ENCODE measurements at regions not wholly inside any gene's neighbourhood (a gene's known extent, or its start where the extent isn't known, plus 50 kb on each side); places are given as distances from the start of the nearest gene placed in this dataset.

DNA sequence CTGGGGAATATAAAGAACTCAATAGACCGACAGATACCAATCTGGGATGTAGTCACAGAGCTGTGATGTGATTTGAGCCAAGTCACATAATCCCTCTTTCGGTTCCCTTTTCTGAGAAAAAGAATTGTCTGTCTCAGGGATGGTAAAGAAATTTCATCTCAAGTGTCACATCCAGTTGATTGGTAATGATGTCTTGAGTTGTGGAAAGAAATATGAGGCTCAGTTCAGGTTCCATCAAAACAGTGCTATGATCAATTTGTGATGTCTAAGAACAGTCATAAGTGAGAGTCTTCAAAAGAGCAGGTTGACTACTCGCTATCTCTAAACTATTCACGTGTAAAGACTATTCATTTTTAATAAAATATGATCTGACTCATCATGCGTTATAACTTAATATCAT, 223.3 kb downstream of the METTL4 start:
- H3K4me3 ChIP-seq (ENCODE audit: low read length): no peak overlapping the region
- DNase-seq (ENCODE audit: low read depth): no peak
- TF ChIP-seq, protein P1, sequence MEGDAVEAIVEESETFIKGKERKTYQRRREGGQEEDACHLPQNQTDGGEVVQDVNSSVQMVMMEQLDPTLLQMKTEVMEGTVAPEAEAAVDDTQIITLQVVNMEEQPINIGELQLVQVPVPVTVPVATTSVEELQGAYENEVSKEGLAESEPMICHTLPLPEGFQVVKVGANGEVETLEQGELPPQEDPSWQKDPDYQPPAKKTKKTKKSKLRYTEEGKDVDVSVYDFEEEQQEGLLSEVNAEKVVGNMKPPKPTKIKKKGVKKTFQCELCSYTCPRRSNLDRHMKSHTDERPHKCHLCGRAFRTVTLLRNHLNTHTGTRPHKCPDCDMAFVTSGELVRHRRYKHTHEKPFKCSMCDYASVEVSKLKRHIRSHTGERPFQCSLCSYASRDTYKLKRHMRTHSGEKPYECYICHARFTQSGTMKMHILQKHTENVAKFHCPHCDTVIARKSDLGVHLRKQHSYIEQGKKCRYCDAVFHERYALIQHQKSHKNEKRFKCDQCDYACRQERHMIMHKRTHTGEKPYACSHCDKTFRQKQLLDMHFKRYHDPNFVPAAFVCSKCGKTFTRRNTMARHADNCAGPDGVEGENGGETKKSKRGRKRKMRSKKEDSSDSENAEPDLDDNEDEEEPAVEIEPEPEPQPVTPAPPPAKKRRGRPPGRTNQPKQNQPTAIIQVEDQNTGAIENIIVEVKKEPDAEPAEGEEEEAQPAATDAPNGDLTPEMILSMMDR (conservative IDR thresholded peaks at IDR 0.05; ENCODE audit: low read depth, low read length): no peak

DNA sequence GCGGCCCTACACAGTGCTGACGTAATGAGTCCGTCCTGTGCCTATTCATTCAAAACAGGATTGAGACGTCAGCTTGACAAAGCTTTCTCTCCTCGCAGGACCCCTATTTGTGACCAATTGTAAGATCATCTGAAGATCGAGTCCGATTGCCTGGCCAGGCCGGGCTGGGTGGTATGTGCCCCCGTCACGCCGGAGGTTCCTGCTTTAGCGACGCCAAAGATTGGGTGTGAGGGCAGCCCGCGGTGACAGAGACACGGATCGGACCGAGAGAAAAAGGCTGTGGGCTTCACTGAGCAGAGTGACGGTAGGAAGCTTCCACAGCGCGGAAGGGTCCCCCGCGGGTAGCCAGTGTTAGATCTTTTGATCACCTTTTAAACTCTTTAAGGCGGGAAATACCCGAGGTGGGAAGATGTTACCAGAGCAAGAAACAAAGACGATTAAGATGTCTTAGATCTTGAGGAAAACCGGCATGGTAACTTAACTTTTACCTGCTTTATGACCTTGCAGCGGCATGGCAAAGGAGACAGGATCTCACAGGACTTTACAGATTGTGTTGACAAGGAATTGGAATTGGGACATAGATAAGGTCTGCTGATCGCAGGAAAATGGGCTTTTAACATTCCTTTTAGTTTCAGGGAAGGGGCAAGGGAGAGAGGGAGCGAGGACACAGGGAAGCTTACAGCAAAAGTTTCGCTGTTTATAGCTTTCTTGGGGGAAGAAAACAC, 220.0 kb downstream of the METTL4 start:
- TF ChIP-seq, protein P1 (conservative IDR thresholded peaks at IDR 0.05; ENCODE audit: low read depth, low read length): no peak
- no peak overlapping the region for H3K4me3 ChIP-seq (ENCODE audit: low read length)
- DNase-seq (ENCODE audit: low read depth): no peak

DNA sequence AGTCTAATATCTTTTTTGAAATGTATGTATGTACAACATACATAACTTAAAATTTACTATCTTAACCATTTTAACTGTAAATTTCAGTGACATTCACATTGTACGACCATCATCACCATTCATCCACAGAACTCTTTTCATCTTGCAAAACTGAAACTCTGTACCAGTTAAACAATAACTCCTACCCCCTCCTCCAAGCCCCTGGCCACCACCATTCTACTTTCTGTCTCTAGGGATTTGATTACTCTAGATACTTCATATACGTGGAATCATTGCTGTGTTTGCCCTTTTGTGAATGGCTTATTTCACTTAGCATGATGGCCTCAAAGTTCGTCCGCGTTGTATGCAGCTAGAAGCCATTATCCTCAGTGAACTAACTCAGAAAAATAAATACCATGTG, 217.0 kb downstream of the METTL4 start:
- DNase-seq (ENCODE audit: low read depth): no peak
- no peak overlapping the region for H3K4me3 ChIP-seq (ENCODE audit: low read length)
- TF ChIP-seq, protein P1 (conservative IDR thresholded peaks at IDR 0.05; ENCODE audit: low read depth, low read length): no peak

DNA sequence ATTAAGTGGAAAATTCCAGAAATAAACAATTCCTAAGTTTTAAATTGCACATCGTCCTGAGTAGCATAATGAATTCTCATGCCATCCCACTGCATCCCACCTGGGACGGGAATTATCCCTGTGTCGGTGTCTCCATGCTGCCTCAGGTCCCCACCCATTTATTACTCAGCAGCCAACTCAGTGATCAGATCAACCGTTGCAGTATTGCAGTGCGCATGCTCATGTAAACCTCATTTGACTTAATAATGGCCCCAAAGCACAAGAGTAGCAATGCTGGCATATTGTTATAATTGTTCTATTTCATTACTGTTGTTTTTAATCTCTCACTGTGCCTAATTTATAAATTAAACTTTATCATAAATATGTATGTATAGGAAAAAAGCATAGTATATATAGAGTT, 214.4 kb downstream of the METTL4 start:
- no peak overlapping the region for H3K4me3 ChIP-seq (ENCODE audit: low read length)

DNA sequence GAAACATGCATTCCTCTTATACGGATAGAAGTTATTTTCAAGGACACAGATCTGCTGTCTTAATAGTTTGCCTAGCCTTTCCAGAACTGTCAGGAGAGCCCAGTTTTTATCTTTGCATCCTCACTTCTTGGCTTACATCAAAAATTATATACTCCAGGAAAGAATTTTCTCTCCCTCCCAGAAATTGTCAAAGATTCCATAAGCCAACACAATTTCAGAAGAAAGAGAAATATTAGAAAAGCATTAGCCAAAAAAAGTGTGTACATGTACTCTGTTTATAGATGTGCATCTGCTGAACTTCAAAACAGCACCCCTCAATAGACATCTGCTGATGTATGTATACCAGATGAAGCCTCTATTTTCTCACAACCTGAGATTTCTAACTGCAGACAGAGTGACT, 210.4 kb downstream of the METTL4 start:
- no peak overlapping the region for H3K4me3 ChIP-seq (ENCODE audit: low read length)
- DNase-seq (ENCODE audit: low read depth): no peak
- TF ChIP-seq, protein P1 (conservative IDR thresholded peaks at IDR 0.05; ENCODE audit: low read depth, low read length): no peak

More for the DNA sequence above, 214.4 kb downstream of the METTL4 start:
- no peak for DNase-seq (ENCODE audit: low read depth)
- TF ChIP-seq, protein P1 (conservative IDR thresholded peaks at IDR 0.05; ENCODE audit: low read depth, low read length): no peak

DNA sequence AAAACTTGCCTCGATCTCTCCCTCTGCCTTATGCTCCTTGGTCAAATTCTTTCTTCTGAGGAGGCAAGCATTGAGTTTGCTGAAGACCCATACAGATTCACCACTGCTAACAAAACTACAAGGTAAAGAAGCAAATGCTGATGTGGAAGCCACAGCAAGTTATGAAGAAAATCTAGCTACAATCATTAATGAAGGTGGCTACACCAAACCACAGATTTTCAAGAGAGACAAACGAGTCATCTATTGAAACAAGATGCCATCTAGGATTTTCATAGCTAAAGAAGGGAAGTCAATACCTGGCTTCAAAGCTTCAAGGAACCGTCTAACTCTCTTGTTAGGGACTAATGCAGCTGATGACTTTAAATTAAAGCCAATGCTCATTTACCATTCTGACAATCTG, 203.2 kb downstream of the METTL4 start:
- TF ChIP-seq, protein P1 (conservative IDR thresholded peaks at IDR 0.05; ENCODE audit: low read depth, low read length): no peak
- H3K4me3 ChIP-seq (ENCODE audit: low read length): no peak overlapping the region
- no peak for DNase-seq (ENCODE audit: low read depth)

DNA sequence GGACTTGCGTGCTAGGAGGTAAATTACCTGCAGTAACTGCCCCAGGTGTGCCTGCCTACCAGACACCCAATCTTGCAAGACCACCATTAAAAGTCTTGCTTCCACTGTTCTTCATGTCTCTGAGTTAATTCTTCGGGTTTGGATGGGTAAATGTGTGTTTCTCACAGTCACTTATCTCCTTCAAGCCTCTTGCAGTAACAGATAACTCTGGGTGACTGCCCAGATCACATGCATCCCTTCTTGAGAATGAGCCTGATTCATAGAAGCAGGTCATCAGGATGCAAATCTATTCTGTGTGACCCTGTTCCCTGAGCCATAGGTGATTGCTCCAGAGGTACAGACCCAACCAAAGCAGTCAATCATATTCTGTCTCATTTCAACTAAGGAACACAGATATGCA, 194.6 kb downstream of the METTL4 start:
- H3K4me3 ChIP-seq (ENCODE audit: low read length): no peak overlapping the region
- DNase-seq (ENCODE audit: low read depth): no peak
- TF ChIP-seq, protein P1 (conservative IDR thresholded peaks at IDR 0.05; ENCODE audit: low read depth, low read length): no peak

Measured in retinal pigment epithelial cell (primary cell).